ENCODE measurements at regions not wholly inside any gene's neighbourhood (a gene's known extent, or its start where the extent isn't known, plus 50 kb on each side); places are given as distances from the start of the nearest gene placed in this dataset.

GRCh38 chr21:24336491-24336890 lies 1270.8 kb downstream of the MRPL39 start:
- no peak overlapping the region for H3K4me3 ChIP-seq (ENCODE audit: low read depth, low read length)
- no peak for TF ChIP-seq CTCF (IDR thresholded peaks at IDR 0.05; ENCODE audit: borderline replicate concordance, insufficient read depth, low read depth, low read length)

GRCh38 chr21:24323536-24323935 lies 1283.7 kb downstream of the MRPL39 start:
- no peak overlapping the region for H3K4me3 ChIP-seq (ENCODE audit: low read depth, low read length)
- TF ChIP-seq CTCF (IDR thresholded peaks at IDR 0.05; ENCODE audit: borderline replicate concordance, insufficient read depth, low read depth, low read length), result no peak

- TF ChIP-seq CTCF (IDR thresholded peaks at IDR 0.05; ENCODE audit: borderline replicate concordance, insufficient read depth, low read depth, low read length), result no peak
- H3K4me3 ChIP-seq (ENCODE audit: low read depth, low read length), result no peak overlapping the region
These were observed 1290.9 kb downstream of the MRPL39 start for GRCh38 chr21:24316277-24316922.

- no peak for TF ChIP-seq CTCF (IDR thresholded peaks at IDR 0.05; ENCODE audit: borderline replicate concordance, insufficient read depth, low read depth, low read length)
- H3K4me3 ChIP-seq (ENCODE audit: low read depth, low read length), result no peak overlapping the region
These were observed 1296.5 kb downstream of the MRPL39 start for GRCh38 chr21:24310788-24311187.

- no peak for TF ChIP-seq CTCF (IDR thresholded peaks at IDR 0.05; ENCODE audit: borderline replicate concordance, insufficient read depth, low read depth, low read length)
- H3K4me3 ChIP-seq (ENCODE audit: low read depth, low read length), result no peak overlapping the region
These were observed 1299.1 kb downstream of the MRPL39 start for GRCh38 chr21:24308183-24308582.

GRCh38 chr21:24302400-24302799 lies 1304.9 kb downstream of the MRPL39 start:
- no peak overlapping the region for H3K4me3 ChIP-seq (ENCODE audit: low read depth, low read length)
- no peak for TF ChIP-seq CTCF (IDR thresholded peaks at IDR 0.05; ENCODE audit: borderline replicate concordance, insufficient read depth, low read depth, low read length)

GRCh38 chr21:24298040-24298439 lies 1309.2 kb downstream of the MRPL39 start:
- no peak overlapping the region for H3K4me3 ChIP-seq (ENCODE audit: low read depth, low read length)
- no peak for TF ChIP-seq CTCF (IDR thresholded peaks at IDR 0.05; ENCODE audit: borderline replicate concordance, insufficient read depth, low read depth, low read length)
